ENCODE measurements at regions not wholly inside any gene's neighbourhood (a gene's known extent, or its start where the extent isn't known, plus 50 kb on each side); places are given as distances from the start of the nearest gene placed in this dataset.

DNA sequence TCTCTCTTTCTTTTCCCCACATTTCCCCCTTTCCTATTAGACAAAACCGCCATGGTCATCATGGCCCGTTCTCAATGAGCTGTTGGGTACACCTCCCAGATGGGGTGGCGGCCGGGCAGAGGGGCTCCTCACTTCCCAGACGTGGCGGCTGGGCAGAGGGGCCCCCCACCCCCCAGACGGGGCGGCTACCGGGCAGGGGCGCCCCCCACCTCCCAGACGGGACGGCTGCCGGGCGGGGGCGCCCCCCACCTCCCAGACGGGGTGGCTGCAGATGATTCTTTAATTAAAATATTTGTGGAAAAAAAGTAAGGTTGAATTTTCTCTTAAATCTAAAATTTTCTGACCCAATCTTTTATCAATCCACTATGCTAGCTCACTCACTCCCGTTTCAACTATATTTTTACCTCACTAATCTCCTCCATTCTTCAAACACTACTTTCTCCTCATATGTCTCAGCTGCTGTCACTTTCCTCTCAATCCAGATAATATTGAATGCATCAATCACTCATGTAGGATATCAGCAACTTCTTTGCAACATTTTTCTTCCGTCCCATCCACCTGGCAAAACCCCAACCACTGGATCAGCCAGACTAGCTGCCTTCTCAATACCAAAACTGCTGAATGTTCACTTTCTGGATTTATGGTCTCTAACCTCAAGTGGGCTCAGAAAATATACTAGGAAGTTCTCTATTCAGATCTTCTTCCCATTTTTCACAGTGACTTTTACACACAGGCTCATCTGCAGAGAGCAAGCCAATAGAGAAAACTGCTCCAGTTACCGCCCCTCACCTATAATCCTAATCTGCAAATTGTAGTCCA lies 81.1 kb upstream of the TRIM24 start:
- TF ChIP-seq, protein P1, sequence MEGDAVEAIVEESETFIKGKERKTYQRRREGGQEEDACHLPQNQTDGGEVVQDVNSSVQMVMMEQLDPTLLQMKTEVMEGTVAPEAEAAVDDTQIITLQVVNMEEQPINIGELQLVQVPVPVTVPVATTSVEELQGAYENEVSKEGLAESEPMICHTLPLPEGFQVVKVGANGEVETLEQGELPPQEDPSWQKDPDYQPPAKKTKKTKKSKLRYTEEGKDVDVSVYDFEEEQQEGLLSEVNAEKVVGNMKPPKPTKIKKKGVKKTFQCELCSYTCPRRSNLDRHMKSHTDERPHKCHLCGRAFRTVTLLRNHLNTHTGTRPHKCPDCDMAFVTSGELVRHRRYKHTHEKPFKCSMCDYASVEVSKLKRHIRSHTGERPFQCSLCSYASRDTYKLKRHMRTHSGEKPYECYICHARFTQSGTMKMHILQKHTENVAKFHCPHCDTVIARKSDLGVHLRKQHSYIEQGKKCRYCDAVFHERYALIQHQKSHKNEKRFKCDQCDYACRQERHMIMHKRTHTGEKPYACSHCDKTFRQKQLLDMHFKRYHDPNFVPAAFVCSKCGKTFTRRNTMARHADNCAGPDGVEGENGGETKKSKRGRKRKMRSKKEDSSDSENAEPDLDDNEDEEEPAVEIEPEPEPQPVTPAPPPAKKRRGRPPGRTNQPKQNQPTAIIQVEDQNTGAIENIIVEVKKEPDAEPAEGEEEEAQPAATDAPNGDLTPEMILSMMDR (IDR thresholded peaks at IDR 0.05), result no peak
- no peak for TF ChIP-seq POLR2A (IDR thresholded peaks at IDR 0.05)

All from esophagus squamous epithelium (tissue), 4 donors.